Fibroblast of skin of abdomen (primary cell): ENCODE measurements at regions not wholly inside any gene's neighbourhood (a gene's known extent, or its start where the extent isn't known, plus 50 kb on each side); places are given as distances from the start of the nearest gene placed in this dataset.

Experiments used
- DNase-seq: peaks from one replicate; pipeline ENCODE4 v3.0.0-alpha.2; 2013

- peak; percentile 2 for DNase-seq
These were observed 62.9 kb upstream of the SLC7A11 start for GRCh38 chr4:138305050-138305449.

GRCh38 chr4:138301536-138301935, 59.4 kb upstream of the SLC7A11 start:
- no peak for DNase-seq

- DNase-seq: no peak
These were observed 58.5 kb upstream of the SLC7A11 start for GRCh38 chr4:138300616-138301015.

- no peak for DNase-seq
These were observed 57.7 kb upstream of the SLC7A11 start for GRCh38 chr4:138299881-138300280.

GRCh38 chr4:138298866-138299265, 56.7 kb upstream of the SLC7A11 start:
- DNase-seq: no peak

GRCh38 chr4:138298431-138298830, 56.3 kb upstream of the SLC7A11 start:
- DNase-seq: no peak

GRCh38 chr4:138297743-138298405, 55.7 kb upstream of the SLC7A11 start:
- no peak for DNase-seq

- no peak for DNase-seq
These were observed 50.2 kb upstream of the SLC7A11 start for GRCh38 chr4:138292321-138292720.
